ENCODE measurements at regions not wholly inside any gene's neighbourhood (a gene's known extent, or its start where the extent isn't known, plus 50 kb on each side); places are given as distances from the start of the nearest gene placed in this dataset.

- H3K27me3 Mint-ChIP-seq = no peaks in the 10 kb centered on the region
- H3K9me3 Mint-ChIP-seq = no peaks in the 10 kb centered on the region
- no peak overlapping the region for H3K4me3 Mint-ChIP-seq
- intact Hi-C loops (cut with micrococcal nuclease) = no loop called here
- no peak overlapping the region for H3K27ac Mint-ChIP-seq
- no peaks in the 10 kb centered on the region for H3K4me1 Mint-ChIP-seq (ENCODE audit: low read depth)
- H3K36me3 Mint-ChIP-seq (ENCODE audit: low read depth) = no peaks in the 10 kb centered on the region
These were observed 176.3 kb upstream of the CD180 start for GRCh38 chr5:67372887-67373286.

DNA sequence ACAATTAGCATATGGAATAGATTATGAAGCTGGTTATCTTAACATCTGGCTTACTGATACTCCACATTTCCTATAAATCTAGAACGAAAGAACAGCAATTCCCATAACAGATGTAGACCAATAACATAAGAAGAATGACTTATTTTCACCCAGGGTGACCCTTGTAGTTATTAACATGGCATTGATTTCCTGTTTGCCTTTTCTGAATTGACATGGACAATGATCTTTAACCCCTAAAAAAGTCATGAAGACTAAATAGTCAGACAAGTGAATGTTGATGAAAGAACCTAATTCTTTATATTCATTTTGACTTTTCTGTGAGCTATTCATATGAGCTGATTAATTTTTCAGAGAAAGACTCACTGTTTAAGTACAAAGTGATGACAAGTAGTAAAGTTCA is 175.3 kb upstream of the CD180 start:
- Mint-ChIP-seq H3K36me3 (ENCODE audit: low read depth) (no peaks in the 10 kb centered on the region), H3K4me1 (ENCODE audit: low read depth) (no peaks in the 10 kb centered on the region), H3K27ac (no peak overlapping the region), H3K9me3 (no peaks in the 10 kb centered on the region), H3K4me3 (no peak overlapping the region), H3K27me3 (no peaks in the 10 kb centered on the region)
- intact Hi-C loops (cut with micrococcal nuclease) = no loop called here

DNA sequence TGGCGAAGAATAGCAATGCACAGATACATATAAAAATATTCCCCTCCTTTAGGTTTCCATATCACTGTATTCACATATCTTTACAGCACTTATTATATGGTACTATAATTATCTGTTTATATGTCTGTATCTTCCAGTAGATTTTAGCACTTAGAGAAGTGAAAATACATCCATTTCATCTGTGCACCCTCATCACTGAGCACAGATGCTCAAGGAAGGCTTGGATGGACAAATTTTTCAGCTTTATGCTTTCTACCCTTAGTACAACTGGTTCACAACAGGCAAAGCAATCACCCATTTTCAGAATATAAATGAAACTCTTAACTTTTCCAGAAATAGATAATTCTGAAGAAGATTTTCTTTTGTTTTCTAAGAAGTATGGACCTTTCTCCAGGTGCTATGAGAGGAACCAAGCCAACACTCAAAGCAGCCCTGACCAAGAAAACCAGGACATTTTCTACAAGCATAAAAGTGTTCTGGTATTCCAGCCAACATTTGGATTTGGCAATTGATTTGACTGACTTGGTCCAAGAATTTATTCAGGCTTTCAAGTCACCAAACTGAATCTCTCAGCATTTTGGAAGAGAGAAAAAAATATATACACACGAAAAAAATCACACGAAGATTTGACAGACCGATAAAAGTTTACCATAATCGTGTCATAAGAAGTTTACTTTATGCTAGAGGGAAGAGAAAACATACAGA is 170.2 kb upstream of the CD180 start:
- Mint-ChIP-seq H3K27me3 (no peaks in the 10 kb centered on the region), H3K4me3 (no peak overlapping the region), H3K9me3 (no peaks in the 10 kb centered on the region), H3K27ac (no peak overlapping the region), H3K4me1 (ENCODE audit: low read depth) (peaks cover 10% of the 10 kb centered on the region), H3K36me3 (ENCODE audit: low read depth) (no peaks in the 10 kb centered on the region)
- intact Hi-C loops (cut with micrococcal nuclease) = no loop called here

DNA sequence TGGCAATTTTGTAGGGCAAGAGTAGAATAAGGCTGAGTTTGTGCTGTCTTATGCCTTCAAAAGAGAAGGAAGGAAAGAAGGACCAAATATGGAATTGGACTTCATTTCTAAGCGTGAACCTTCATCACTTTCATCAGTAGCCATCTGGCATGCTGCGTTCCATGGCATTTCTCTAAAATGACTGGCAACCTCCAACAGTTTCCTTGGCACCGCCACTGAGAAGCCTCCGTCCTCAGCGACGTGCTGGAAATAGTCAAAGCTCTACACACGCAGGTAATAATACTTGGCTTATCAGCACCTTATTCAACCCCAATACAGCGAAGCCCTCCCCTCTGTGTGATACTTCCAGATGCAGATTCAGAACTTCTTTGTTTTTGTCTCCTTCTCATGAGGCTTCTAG is 169.7 kb upstream of the CD180 start:
- no peaks in the 10 kb centered on the region for H3K36me3 Mint-ChIP-seq (ENCODE audit: low read depth)
- no peak overlapping the region for H3K27ac Mint-ChIP-seq
- H3K4me1 Mint-ChIP-seq (ENCODE audit: low read depth) = peaks cover 10% of the 10 kb centered on the region
- no peaks in the 10 kb centered on the region for H3K9me3 Mint-ChIP-seq
- H3K4me3 Mint-ChIP-seq = no peak overlapping the region
- H3K27me3 Mint-ChIP-seq = no peaks in the 10 kb centered on the region
- intact Hi-C loops (cut with micrococcal nuclease) = no loop called here

DNA sequence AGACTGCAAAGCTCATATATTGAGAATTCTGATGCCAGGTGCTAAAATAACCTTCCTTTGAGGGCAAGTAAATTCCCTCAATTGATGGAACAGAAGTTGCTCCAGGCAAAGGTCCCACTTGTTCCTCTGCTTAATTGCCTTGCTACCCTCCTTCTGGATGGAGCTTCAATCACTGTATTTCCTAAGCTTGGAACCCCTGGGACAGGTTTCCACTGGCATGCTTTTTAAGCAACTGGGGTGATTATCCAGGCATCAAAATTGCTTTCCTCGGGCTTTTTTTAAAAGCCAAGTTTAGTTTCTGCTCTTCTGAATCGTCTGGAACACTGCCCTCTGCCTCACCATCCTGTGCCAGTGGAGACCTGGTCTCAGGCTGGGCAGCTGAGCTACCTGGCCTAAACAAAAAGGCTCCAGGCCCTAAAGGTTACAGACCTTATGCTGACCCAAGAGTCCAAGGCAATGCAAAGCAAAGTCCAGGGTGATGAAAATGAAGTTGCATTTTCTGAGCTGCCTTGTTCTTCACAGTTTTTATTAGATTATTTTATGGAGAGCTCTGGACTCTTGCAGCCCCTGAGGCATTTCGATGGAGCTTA is 167.9 kb upstream of the CD180 start:
- H3K36me3 Mint-ChIP-seq (ENCODE audit: low read depth) = no peaks in the 10 kb centered on the region
- H3K4me1 Mint-ChIP-seq (ENCODE audit: low read depth) = peaks cover 20% of the 10 kb centered on the region
- no peak overlapping the region for H3K27ac Mint-ChIP-seq
- H3K27me3 Mint-ChIP-seq = no peaks in the 10 kb centered on the region
- H3K9me3 Mint-ChIP-seq = no peaks in the 10 kb centered on the region
- H3K4me3 Mint-ChIP-seq = no peak overlapping the region
- intact Hi-C loops (cut with micrococcal nuclease) = no loop called here

GRCh38 chr5:67363963-67364362 is 167.4 kb upstream of the CD180 start:
- intact Hi-C loops (cut with micrococcal nuclease) = no loop called here
- Mint-ChIP-seq H3K9me3 (no peaks in the 10 kb centered on the region), H3K27me3 (no peaks in the 10 kb centered on the region), H3K4me1 (ENCODE audit: low read depth) (peaks cover 20% of the 10 kb centered on the region), H3K4me3 (no peak overlapping the region), H3K27ac (no peak overlapping the region), H3K36me3 (ENCODE audit: low read depth) (no peaks in the 10 kb centered on the region)

- H3K9me3 Mint-ChIP-seq = no peaks in the 10 kb centered on the region
- peaks cover 20% of the 10 kb centered on the region for H3K4me1 Mint-ChIP-seq (ENCODE audit: low read depth)
- no peaks in the 10 kb centered on the region for H3K27me3 Mint-ChIP-seq
- intact Hi-C loops (cut with micrococcal nuclease) = no loop called here
- H3K36me3 Mint-ChIP-seq (ENCODE audit: low read depth) = no peaks in the 10 kb centered on the region
- H3K27ac Mint-ChIP-seq = no peak overlapping the region
- no peak overlapping the region for H3K4me3 Mint-ChIP-seq
These were observed 166.6 kb upstream of the CD180 start for GRCh38 chr5:67363180-67363709.

DNA sequence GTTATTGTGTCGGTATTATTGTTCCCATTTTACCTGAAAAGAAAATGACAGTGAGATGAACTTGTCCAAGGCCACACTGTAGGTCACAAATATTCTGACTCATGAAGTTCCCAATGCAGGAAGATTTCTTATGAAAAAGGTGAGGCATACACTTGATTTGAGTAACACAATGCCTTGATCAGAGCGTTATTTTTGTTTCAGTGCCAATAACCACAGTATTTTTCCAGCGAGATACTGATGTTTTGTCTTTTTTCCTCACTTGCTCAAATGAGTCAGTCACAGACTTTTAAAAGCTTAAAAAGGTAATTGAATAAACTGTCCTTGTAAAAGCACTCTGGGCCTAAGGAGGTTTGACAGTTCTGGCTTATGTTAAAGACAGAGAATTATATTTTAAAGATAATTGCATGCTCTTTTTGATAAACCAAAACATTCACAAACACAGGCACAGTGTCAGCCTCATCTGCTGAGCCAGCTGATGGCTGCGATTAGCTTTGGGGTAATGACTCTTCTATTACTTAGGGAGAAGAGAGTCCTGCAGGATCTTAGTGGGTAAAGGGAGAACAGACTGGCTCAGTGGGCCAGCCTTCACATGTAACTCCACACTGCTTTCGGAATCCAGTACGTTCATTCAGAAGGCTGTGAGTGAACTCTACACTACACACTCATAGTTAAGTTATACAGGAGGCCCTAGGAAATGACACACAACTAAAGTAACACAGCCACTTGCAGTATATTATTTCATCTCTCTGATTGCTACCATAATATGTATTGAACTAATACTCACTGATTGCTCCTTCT is 165.5 kb upstream of the CD180 start:
- no peak overlapping the region for H3K4me3 Mint-ChIP-seq
- H3K27ac Mint-ChIP-seq = no peak overlapping the region
- H3K4me1 Mint-ChIP-seq (ENCODE audit: low read depth) = peaks cover 28% of the 10 kb centered on the region
- H3K9me3 Mint-ChIP-seq = no peaks in the 10 kb centered on the region
- no peaks in the 10 kb centered on the region for H3K36me3 Mint-ChIP-seq (ENCODE audit: low read depth)
- H3K27me3 Mint-ChIP-seq = no peaks in the 10 kb centered on the region
- intact Hi-C loops (cut with micrococcal nuclease) = no loop called here

GRCh38 chr5:67360047-67360446 is 163.4 kb upstream of the CD180 start:
- no peaks in the 10 kb centered on the region for H3K36me3 Mint-ChIP-seq (ENCODE audit: low read depth)
- intact Hi-C loops (cut with micrococcal nuclease) = no loop called here
- peaks cover 30% of the 10 kb centered on the region for H3K4me1 Mint-ChIP-seq (ENCODE audit: low read depth)
- no peak overlapping the region for H3K4me3 Mint-ChIP-seq
- H3K9me3 Mint-ChIP-seq = no peaks in the 10 kb centered on the region
- no peaks in the 10 kb centered on the region for H3K27me3 Mint-ChIP-seq
- peak overlapping the region; percentile 71 for H3K27ac Mint-ChIP-seq

DNA sequence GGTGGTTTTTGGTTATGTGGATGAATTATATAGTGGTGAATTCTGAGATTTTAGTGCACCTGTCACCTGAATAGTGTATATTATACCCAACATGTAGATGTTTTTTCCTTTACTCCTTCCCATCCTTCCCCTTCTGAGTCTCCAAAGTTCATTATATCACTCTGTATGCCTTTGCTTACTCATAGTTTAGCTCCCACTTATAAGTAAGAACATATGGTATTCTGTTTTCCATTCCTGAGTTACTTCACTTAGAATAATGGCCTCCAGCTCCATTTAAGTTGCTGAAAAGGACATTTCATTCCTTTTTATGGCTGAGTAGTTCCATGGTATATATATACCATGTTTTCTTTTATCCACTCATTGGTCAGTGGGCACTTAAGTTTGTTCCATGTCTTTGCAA is 161.6 kb upstream of the CD180 start:
- peaks cover 31% of the 10 kb centered on the region for H3K4me1 Mint-ChIP-seq (ENCODE audit: low read depth)
- H3K27me3 Mint-ChIP-seq = no peaks in the 10 kb centered on the region
- H3K4me3 Mint-ChIP-seq = no peak overlapping the region
- no peak overlapping the region for H3K27ac Mint-ChIP-seq
- intact Hi-C loops (cut with micrococcal nuclease) = no loop called here
- no peaks in the 10 kb centered on the region for H3K36me3 Mint-ChIP-seq (ENCODE audit: low read depth)
- H3K9me3 Mint-ChIP-seq = no peaks in the 10 kb centered on the region

GRCh38 chr5:67355120-67355713 is 158.6 kb upstream of the CD180 start:
- no peaks in the 10 kb centered on the region for H3K36me3 Mint-ChIP-seq (ENCODE audit: low read depth)
- H3K4me1 Mint-ChIP-seq (ENCODE audit: low read depth) = peaks cover 42% of the 10 kb centered on the region
- intact Hi-C loops (cut with micrococcal nuclease) = no loop called here
- no peaks in the 10 kb centered on the region for H3K27me3 Mint-ChIP-seq
- H3K27ac Mint-ChIP-seq = no peak overlapping the region
- no peak overlapping the region for H3K4me3 Mint-ChIP-seq
- peaks cover 7% of the 10 kb centered on the region for H3K9me3 Mint-ChIP-seq

DNA sequence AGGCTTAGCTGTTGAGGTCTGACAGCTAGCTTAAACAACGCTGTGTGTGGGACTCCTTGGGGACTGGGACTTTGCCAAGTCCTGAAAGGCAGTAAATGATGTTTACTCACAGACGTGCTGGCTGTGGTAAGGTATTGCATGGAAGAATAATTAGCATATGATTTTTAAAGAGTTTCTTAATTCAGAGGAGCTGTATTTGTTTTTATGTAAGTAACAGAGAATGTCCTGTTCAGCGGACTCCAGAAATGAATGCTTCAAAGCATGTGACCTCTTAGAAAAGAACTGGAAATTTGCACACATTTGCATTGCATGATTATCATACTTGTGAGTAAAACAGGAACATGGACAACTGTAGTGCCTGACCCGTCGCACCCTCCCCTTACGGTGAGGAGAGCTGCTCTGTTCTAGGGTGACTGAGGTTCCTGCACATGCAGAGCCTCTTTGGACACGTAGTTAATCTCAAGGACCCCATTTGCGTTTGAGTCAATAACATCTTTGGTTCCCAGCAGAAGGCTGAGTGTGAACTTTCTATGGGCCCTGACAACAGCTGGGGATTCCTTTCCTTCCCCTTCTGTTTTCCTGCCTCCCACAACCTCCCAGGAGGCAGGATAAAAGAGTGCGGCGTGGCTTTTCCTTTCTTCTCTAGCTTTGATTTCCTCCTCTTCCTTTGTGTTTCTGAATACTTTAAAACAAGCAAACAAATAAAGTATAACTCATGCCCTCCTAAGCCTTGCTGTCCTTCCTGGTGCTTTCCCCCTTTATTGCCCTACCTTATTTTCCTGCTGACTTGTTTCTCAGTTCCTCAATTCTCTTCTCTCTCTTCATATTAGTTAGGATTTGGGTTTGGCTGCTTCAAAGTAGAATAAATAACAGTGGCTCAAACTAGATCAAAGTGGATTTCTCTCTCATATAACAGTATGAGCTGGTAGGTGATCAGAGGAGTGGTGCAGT is 157.2 kb upstream of the CD180 start:
- intact Hi-C loops (cut with micrococcal nuclease) = no loop called here
- H3K27ac Mint-ChIP-seq = peak overlapping the region; percentile 61

GRCh38 chr5:67350618-67351201 is 154.1 kb upstream of the CD180 start:
- intact Hi-C loops (cut with micrococcal nuclease) = no loop called here
- peak overlapping the region; percentile 75 for H3K27ac Mint-ChIP-seq

More for the DNA sequence above, 157.2 kb upstream of the CD180 start:
- H3K9me3 Mint-ChIP-seq = peaks cover 7% of the 10 kb centered on the region
- no peaks in the 10 kb centered on the region for H3K27me3 Mint-ChIP-seq
- peaks cover 45% of the 10 kb centered on the region for H3K4me1 Mint-ChIP-seq (ENCODE audit: low read depth)
- H3K4me3 Mint-ChIP-seq = peak overlapping the region; percentile 21
- no peaks in the 10 kb centered on the region for H3K36me3 Mint-ChIP-seq (ENCODE audit: low read depth)

More at GRCh38 chr5:67350618-67351201, 154.1 kb upstream of the CD180 start:
- H3K36me3 Mint-ChIP-seq (ENCODE audit: low read depth) = no peaks in the 10 kb centered on the region
- peaks cover 7% of the 10 kb centered on the region for H3K9me3 Mint-ChIP-seq
- peak overlapping the region; percentile 25 for H3K4me3 Mint-ChIP-seq
- H3K4me1 Mint-ChIP-seq (ENCODE audit: low read depth) = peaks cover 35% of the 10 kb centered on the region
- no peaks in the 10 kb centered on the region for H3K27me3 Mint-ChIP-seq
